ENCODE measurements at regions not wholly inside any gene's neighbourhood (a gene's known extent, or its start where the extent isn't known, plus 50 kb on each side); places are given as distances from the start of the nearest gene placed in this dataset.

DNA sequence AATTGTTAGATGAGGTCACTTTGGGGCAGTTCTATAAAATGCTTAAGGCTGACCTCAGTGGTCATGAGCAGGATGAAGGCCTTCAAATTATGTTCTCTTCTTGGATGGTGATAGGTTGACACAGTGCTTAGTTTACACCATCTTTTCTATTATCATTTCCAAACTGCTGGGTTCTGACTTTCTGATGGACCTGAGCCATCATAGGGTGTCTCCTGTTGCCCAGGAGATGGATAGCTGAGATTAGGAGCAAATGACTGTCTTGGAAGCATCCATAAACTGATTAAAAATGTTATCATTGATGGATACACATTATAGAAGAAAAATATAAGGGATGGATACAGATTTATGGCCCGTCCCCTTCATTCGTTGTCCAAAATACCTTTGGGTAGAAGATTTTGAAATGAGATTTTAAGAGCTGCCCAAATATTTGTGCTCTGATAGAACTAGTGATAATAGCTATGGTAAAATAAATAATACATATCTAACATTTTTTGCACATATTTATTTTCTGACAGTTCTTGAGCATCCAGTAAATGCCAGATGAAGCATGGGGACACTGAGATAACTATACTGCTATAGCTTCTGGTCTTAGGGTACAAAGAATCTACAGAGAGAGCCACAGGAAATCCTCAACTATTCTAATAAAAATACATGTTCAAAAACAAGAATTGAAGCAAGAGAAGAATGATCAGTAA, 839.4 kb upstream of the LCORL start:
- DNase-seq (ENCODE audit: low read depth) = no peak

DNA sequence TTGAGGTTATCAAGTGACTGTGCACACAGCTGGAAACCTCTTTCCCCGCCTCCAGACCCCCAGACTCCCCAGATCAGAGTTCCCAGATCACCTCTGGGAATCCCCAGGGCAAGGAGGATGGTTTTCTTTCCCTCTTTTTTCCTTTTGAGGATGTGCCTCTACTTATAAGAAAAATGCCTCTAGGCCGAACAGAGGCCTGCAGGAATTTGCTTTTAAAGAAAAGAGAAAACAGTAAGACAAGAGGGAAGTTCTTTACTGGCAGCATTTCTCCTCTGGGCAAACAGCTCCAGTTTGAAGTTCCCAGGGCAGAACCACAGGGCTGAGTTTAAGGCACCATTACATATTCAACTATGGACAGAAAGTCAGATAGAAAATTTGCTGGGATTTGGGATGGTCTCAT, 837.9 kb upstream of the LCORL start:
- DNase-seq (ENCODE audit: low read depth) = no peak

- DNase-seq (ENCODE audit: low read depth) = no peak
These were observed 836.8 kb upstream of the LCORL start for GRCh38 chr4:18858229-18858922.

GRCh38 chr4:18850867-18851266, 829.3 kb upstream of the LCORL start:
- no peak for DNase-seq (ENCODE audit: low read depth)

GRCh38 chr4:18847249-18847890, 825.8 kb upstream of the LCORL start:
- no peak for DNase-seq (ENCODE audit: low read depth)

GRCh38 chr4:18846313-18846712, 824.8 kb upstream of the LCORL start:
- DNase-seq (ENCODE audit: low read depth) = no peak

GRCh38 chr4:18844726-18845125, 823.2 kb upstream of the LCORL start:
- no peak for DNase-seq (ENCODE audit: low read depth)

DNA sequence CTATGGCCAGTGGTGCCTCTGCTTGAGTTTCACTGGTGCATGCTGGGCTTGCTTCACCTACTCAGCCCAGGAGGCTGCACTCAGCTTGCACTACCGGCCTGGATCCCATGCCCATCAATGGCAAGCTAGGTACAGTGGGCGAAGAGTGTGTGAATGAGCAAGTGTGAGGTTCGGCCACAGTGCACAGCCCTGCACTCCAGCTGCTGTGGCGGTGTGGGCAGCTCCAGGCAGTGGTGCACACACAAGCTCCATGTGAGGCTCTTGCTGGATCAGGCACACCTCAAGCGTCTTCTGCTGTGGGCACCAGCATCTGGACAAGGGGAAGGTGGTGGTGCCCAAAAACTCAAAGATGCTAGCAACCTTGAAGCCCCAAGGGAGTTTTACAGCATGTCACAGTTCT, 820.9 kb upstream of the LCORL start:
- no peak for DNase-seq (ENCODE audit: low read depth)

DNA sequence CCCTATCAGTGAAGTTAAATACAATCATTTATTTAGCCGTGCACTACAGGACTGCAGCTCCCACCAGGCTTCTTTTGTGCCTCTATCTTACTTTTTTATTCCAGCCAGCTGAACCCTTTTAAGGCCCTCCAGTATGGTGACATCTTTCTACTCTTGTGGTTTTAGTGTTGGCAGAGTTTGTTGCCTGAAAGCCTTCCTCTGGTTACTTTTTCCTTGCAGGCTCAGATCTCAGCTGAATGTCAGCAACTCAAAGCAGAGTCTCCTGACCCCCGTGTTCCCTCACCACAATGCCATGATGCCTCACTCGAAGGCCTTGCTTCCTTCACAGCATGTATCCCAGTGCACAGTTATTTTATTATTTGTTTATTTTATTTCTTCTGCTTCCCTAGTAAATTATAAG, 818.9 kb upstream of the LCORL start:
- DNase-seq (ENCODE audit: low read depth) = no peak

GRCh38 chr4:18816228-18816895, 794.8 kb upstream of the LCORL start:
- DNase-seq (ENCODE audit: low read depth) = no peak

- no peak for DNase-seq (ENCODE audit: low read depth)
These were observed 794.2 kb upstream of the LCORL start for GRCh38 chr4:18815779-18816173.

DNA sequence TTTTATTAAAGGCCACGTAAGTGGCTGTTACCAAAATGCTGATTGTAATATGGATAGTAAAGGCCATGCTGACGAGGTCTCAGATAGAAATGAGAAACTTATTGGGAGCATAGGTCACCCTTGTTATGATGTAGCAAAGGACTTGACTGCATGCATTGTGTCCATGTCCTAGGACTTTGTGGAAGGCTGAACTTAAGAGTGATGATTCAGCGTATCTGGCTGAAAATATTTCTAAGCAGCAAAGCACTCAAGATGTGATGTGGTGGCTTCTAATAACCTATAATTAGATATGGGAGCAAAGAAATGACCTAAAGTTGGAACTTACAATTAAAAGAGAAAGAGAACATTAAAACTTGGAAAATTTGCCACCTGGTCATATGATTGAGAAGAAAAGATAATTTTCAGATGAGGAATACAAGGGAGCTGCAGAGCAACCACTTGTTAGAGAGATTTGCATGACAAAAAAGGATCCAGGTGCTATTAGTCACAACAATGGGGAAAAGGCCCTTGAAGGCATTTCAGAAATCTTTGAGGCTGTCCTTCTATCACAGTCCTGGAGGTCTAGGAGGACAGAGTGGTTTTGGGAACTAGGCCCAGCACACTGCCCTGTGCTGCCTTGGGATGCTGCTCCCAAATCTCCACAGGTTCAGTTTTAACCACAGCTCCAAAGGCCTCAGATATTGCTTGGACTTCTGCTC, 793.7 kb upstream of the LCORL start:
- DNase-seq (ENCODE audit: low read depth) = no peak

DNA sequence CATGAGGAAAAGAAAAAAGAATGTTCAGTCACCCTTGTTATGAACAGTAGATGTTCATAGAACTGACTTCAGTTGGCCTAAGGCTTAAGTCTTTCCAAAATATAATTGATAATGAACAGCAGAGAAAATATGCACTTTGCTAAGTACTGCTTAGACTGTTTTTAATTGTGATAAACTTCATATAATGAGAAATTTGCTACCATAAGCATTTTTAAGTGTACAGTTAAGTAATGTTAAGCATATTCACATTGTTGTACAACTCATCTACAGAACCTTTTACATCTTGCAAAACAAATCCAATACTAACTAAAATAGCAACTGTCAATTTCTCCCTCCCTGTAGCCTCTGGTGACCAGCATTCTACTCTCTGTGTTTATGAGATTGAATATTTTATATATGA, 792.2 kb upstream of the LCORL start:
- no peak for DNase-seq (ENCODE audit: low read depth)

- no peak for DNase-seq (ENCODE audit: low read depth)
These were observed 791.5 kb upstream of the LCORL start for GRCh38 chr4:18813055-18813454.

DNA sequence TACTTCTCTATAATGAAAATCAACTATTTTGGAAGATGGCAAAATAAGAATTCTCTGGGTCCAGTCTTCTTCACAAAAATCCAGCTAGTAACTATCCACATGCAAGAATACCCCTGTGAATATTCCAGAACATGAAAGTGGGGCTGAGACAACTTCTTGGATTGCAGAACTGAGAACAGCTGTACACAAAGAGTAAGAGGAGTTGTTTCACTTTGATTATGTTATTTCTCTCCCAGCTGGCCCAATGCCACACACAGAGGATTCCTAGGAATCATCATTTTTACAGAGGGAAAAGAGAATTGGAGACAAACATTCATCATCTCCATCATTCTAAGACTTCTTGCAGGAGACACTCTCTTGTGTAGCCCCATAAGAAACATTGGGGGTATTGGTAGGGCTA, 782.2 kb upstream of the LCORL start:
- DNase-seq (ENCODE audit: low read depth) = no peak

GRCh38 chr4:18798123-18798522, 776.6 kb upstream of the LCORL start:
- DNase-seq (ENCODE audit: low read depth) = no peak

DNA sequence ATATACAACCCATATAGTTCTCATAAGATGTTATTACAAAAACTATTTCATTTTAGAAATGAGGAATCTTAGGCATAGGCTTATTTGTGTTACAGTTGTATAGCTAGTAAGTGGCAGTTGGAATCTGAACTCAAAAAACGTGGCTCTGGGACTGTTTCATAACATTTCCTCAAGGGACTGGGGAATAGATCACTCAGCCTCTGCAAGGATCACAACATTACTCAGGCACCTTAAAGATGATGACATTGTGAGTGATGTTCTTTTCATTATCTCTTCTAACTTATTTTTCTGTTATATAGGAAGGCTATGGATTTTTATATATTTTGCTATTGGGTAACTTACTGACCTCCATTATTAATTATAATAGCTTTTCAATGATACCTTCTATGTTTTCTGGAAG, 774.2 kb upstream of the LCORL start:
- DNase-seq (ENCODE audit: low read depth) = no peak

- DNase-seq (ENCODE audit: low read depth) = no peak
These were observed 755.8 kb upstream of the LCORL start for GRCh38 chr4:18777190-18777930.

DNA sequence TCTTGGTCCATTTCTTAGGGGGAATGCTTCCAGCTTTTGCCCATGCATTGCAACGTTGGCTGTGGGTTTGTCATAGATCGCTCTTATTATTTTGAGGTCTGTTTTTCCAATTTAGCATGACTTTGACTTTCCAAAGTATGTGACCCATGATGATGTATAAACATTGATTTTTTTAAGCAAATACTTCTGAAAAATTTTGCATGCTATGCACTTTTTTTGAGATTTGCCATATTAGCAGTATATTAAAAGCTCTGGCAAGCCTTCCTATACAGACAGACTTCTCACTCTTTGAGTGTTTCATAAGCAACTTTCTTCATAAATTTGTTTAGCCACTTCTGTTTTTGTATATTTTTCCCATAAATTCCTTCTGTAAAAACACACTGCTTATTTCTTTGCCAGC, 746.4 kb upstream of the LCORL start:
- no peak for DNase-seq (ENCODE audit: low read depth)

DNA sequence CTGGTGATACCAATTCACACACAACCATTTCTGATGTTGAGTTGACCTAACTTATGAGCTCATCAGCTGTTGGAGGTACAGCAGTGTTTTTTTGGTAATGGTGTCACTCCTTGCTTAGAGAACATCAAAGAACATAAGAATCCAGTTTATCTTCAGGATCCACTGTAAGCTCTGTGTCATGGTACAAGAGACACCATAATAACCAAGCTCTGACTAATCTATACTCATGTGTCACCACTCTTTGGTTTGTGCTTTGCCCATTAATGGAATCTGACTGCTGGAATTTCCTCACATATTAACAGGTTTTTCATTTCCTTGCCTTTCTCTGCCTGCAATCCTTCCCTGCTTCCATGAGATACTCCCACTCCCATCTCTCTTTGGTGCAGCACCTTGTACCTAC, 735.1 kb upstream of the LCORL start:
- DNase-seq (ENCODE audit: low read depth) = no peak

DNA sequence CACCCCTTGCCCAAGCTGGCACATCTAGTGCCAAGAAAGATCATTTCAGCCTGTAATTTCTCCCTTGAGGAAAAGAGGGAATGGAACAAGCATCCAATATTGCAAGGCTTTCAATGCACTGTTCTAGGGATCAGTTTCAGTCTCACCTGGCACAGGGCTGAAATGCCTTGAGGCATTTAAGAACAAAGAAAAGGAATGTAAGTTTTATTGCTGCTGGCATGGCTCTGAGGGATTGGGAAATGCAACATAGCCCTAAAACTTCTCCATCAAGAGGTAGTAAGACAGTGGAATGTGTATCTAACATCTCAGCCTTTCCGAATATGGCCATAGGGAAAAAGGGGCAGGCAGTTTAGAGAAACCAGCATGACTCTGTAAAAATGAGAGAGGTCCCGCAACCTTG, 732.6 kb upstream of the LCORL start:
- no peak for DNase-seq (ENCODE audit: low read depth)

DNA sequence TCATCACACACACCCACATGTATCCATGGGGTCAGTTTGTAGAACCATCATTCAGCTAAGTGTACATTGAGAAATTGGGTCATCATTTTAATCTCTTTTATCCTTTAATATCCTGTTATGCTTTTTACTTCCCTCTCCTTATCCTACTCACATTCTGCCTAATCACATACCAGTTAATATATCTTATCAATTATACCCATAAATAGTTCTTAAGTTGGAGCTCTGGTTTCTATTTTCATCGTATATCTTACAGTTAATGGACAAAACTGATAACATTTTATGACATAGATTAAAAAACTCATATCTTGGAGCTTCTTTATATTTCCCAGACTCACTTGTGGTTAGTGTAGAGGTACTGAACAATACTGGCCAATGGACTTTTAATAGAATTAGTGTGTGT, 729.5 kb upstream of the LCORL start:
- DNase-seq (ENCODE audit: low read depth) = no peak
